IMR-90 (cell line): ENCODE measurements at regions not wholly inside any gene's neighbourhood (a gene's known extent, or its start where the extent isn't known, plus 50 kb on each side); places are given as distances from the start of the nearest gene placed in this dataset.

Source experiments
- ATAC-seq: fragments of 200-7000 bp; cut with Tn5 transposase; 2 replicates; pipeline ENCODE4 v1.9.1; 2020; ENCODE audit warnings: low read depth, mild to moderate bottlenecking, moderate library complexity
- BruUV-seq: library from RNA; stranded (reverse); fragments of 400-500 nt; replicated peaks from 2 replicates; lab custom pipeline; 2021; lab: Mats Ljungman, UMichigan
- CTCF ChIA-PET: fragments of 300-600 bp; formaldehyde crosslinking; extraction: SDS; loops from one replicate; lab custom pipeline; 2021; ENCODE audit warnings: antibody characterized with exemption; lab: Yijun Ruan, JAX
- POLR2A ChIA-PET: fragments of 300-600 bp; sonication (Branson Sonifier 250); formaldehyde crosslinking; loops from one replicate; lab custom pipeline; 2022; ENCODE audit warnings: antibody characterized with exemption; ENCODE audit not compliant: unreplicated experiment; lab: Charles Lee
- DNase-seq: peaks from one replicate; pipeline ENCODE4 v3.0.0; 2013
- H2AFZ ChIP-seq: replicated peaks from 2 replicates; pipeline ENCODE3; 2013; ENCODE audit warnings: low read length, mild to moderate bottlenecking; ENCODE audit not compliant: poor library complexity
- H2AK5ac ChIP-seq: 2 replicates; pipeline ENCODE4 v1.6.1; 2013; ENCODE audit warnings: low read depth, low read length, inconsistent platforms
- H2AK9ac ChIP-seq: replicated peaks from 2 replicates; pipeline ENCODE3; 2013; ENCODE audit warnings: mild to moderate bottlenecking, low read depth, low read length, moderate library complexity; ENCODE audit not compliant: poor library complexity
- H2BK120ac ChIP-seq: 2 replicates; pipeline ENCODE4 v1.6.1; 2013; ENCODE audit warnings: low read depth, low read length, inconsistent platforms
- H2BK15ac ChIP-seq: 3 replicates; pipeline ENCODE4 v1.6.1; 2013; ENCODE audit warnings: low read depth, low read length, inconsistent platforms
- H2BK20ac ChIP-seq: 2 replicates; pipeline ENCODE4 v1.6.1; 2013; ENCODE audit warnings: low read depth, mild to moderate bottlenecking, inconsistent platforms, low read length, moderate library complexity
- H2BK5ac ChIP-seq: 2 replicates; pipeline ENCODE4 v1.6.1; 2013; ENCODE audit warnings: mild to moderate bottlenecking, low read depth, low read length, inconsistent platforms; ENCODE audit not compliant: poor library complexity, severe bottlenecking
- H3K14ac ChIP-seq: replicated peaks from 2 replicates; pipeline ENCODE4 v1.6.1; 2013; ENCODE audit warnings: low read depth, low read length, inconsistent platforms
- H3K18ac ChIP-seq: 2 replicates; pipeline ENCODE4 v1.6.1; 2013; ENCODE audit warnings: low read depth, low read length, control low read depth
- H3K23ac ChIP-seq: 2 replicates; pipeline ENCODE4 v1.6.1; 2013; ENCODE audit warnings: low read depth, low read length, inconsistent platforms
- H3K27ac ChIP-seq: 2 replicates; pipeline ENCODE4 v1.5.1; 2013; ENCODE audit warnings: mild to moderate bottlenecking, control low read depth, low read length; ENCODE audit not compliant: insufficient read depth
- H3K27me3 ChIP-seq: 2 replicates; pipeline ENCODE4 v1.6.1; 2013; ENCODE audit warnings: low read length; ENCODE audit not compliant: control insufficient read depth, insufficient read depth
- H3K36me3 ChIP-seq: 2 replicates; pipeline ENCODE4 v1.6.1; 2013; ENCODE audit warnings: low read length, mixed read lengths; ENCODE audit not compliant: control insufficient read depth, insufficient read depth
- H3K4ac ChIP-seq: 2 replicates; pipeline ENCODE4 v1.6.1; 2013; ENCODE audit warnings: low read depth, low read length, inconsistent platforms
- H3K4me1 ChIP-seq: 2 replicates; pipeline ENCODE4 v1.6.1; 2013; ENCODE audit warnings: low read length, mixed read lengths; ENCODE audit not compliant: control insufficient read depth, insufficient read depth
- H3K4me2 ChIP-seq: 2 replicates; pipeline ENCODE4 v1.6.1; 2013; ENCODE audit warnings: low read depth, mild to moderate bottlenecking, control low read depth, low read length, moderate library complexity
- H3K4me3 ChIP-seq: 2 replicates; pipeline ENCODE4 v1.5.1; 2013; ENCODE audit warnings: low read depth, mild to moderate bottlenecking, control low read depth, low read length, moderate library complexity; ENCODE audit not compliant: insufficient read depth
- H3K56ac ChIP-seq: 2 replicates; pipeline ENCODE4 v1.6.1; 2013; ENCODE audit warnings: low read length, inconsistent platforms; ENCODE audit not compliant: insufficient read depth; ENCODE audit errors: extremely low read depth
- H3K79me1 ChIP-seq, 2 experiments: 2 replicates each; pipeline ENCODE4 v1.6.1; 2013; ENCODE audit warnings: low read length in 2 of 2, inconsistent platforms in 1 of 2, low read depth in 1 of 2
- H3K9ac ChIP-seq: 2 replicates; pipeline ENCODE4 v1.6.1; 2013; ENCODE audit warnings: low read depth, low read length, control low read depth
- H3K9me1 ChIP-seq: 2 replicates; pipeline ENCODE4 v1.6.1; 2013; ENCODE audit warnings: low read length, inconsistent platforms; ENCODE audit not compliant: insufficient read depth
- H3K9me3 ChIP-seq: 2 replicates; pipeline ENCODE4 v1.6.1; 2013; ENCODE audit warnings: low read length; ENCODE audit not compliant: control insufficient read depth, insufficient read depth
- H4K20me1 ChIP-seq: 2 replicates; pipeline ENCODE4 v1.6.1; 2013; ENCODE audit warnings: low read length, inconsistent platforms; ENCODE audit not compliant: insufficient read depth
- H4K5ac ChIP-seq: 2 replicates; pipeline ENCODE4 v1.6.1; 2013; ENCODE audit warnings: mild to moderate bottlenecking, low read depth, low read length, control low read depth
- H4K8ac ChIP-seq, 2 experiments: 2 replicates each; pipeline ENCODE4 v1.6.1; 2013; ENCODE audit warnings: low read depth in 2 of 2, low read length in 2 of 2, control low read depth in 1 of 2, inconsistent platforms in 1 of 2
- H4K91ac ChIP-seq: 2 replicates; pipeline ENCODE4 v1.6.1; 2013; ENCODE audit warnings: low read depth, low read length, inconsistent platforms; ENCODE audit not compliant: insufficient read depth
- BHLHE40 ChIP-seq: fragments of 150-350 bp; IDR thresholded peaks from 2 replicates; pipeline ENCODE4 v1.6.1; 2016; ENCODE audit warnings: mild to moderate bottlenecking, low read depth, low read length
- CEBPB ChIP-seq: IDR thresholded peaks from 2 replicates; pipeline ENCODE4 v1.6.1; 2012; ENCODE audit warnings: low read depth, low read length, improper control_type of control experiment
- CHD1 ChIP-seq: IDR thresholded peaks from 2 replicates; pipeline ENCODE4 v1.6.1; 2012; ENCODE audit warnings: low read depth, low read length, improper control_type of control experiment
- CTCF ChIP-seq: conservative IDR thresholded peaks from 2 replicates; pipeline ENCODE4 v1.5.1; 2012; ENCODE audit warnings: mild to moderate bottlenecking, low read depth, low read length, improper control_type of control experiment
- ELK1 ChIP-seq: fragments of 150-350 bp; IDR thresholded peaks from 2 replicates; pipeline ENCODE4 v1.6.1; 2016; ENCODE audit warnings: low read depth, mild to moderate bottlenecking, low read length, moderate library complexity, borderline replicate concordance
- FOS ChIP-seq: fragments of 150-350 bp; IDR thresholded peaks from 2 replicates; pipeline ENCODE4 v1.6.1; 2016; ENCODE audit warnings: low read depth, low read length
- MAFK ChIP-seq: IDR thresholded peaks from 2 replicates; pipeline ENCODE4 v1.6.1; 2012; ENCODE audit warnings: low read depth, low read length, improper control_type of control experiment
- MAZ ChIP-seq: IDR thresholded peaks from 2 replicates; pipeline ENCODE4 v1.6.1; 2012; ENCODE audit warnings: low read depth, mild to moderate bottlenecking, low read length, improper control_type of control experiment, moderate library complexity, borderline replicate concordance
- MXI1 ChIP-seq: IDR thresholded peaks from 2 replicates; pipeline ENCODE4 v1.6.1; 2012; ENCODE audit warnings: low read depth, mild to moderate bottlenecking, low read length, moderate library complexity, borderline replicate concordance
- NFE2L2 ChIP-seq: fragments of 150-350 bp; IDR thresholded peaks from 2 replicates; pipeline ENCODE4 v1.6.1; 2016; ENCODE audit warnings: low read depth, mild to moderate bottlenecking, low read length
- POLR2A ChIP-seq: IDR thresholded peaks from 2 replicates; pipeline ENCODE4 v1.6.1; 2012; ENCODE audit warnings: mild to moderate bottlenecking, low read depth, low read length
- RAD21 ChIP-seq: IDR thresholded peaks from 2 replicates; pipeline ENCODE4 v1.6.1; 2012; ENCODE audit warnings: low read length, improper control_type of control experiment
- RCOR1 ChIP-seq: IDR thresholded peaks from 2 replicates; pipeline ENCODE4 v1.6.1; 2012; ENCODE audit warnings: mild to moderate bottlenecking, low read length, improper control_type of control experiment; ENCODE audit not compliant: insufficient replicate concordance
- RFX5 ChIP-seq: IDR thresholded peaks from 2 replicates; pipeline ENCODE4 v1.8.0; 2012; ENCODE audit warnings: low read depth, mild to moderate bottlenecking, low read length, moderate library complexity
- SMC3 ChIP-seq: fragments of 150-350 bp; IDR thresholded peaks from 2 replicates; pipeline ENCODE4 v1.6.1; 2016; ENCODE audit warnings: low read depth, mild to moderate bottlenecking, antibody characterized with exemption, low read length, moderate library complexity
- WGBS, 2 experiments: methylation state at CpG; one replicate each; pipeline versions ENCODE4 v1.1.5 to v1.1.7; 2013; ENCODE audit warnings: missing lambda C conversion rate in 2 of 2; ENCODE audit not compliant: insufficient read length in 1 of 2; ENCODE audit errors: extremely low coverage in 2 of 2; 5-methylcytosine and 5-hydroxymethylcytosine counted together
- dilution Hi-C: fragments of 300-500 bp; cut with HindIII; formaldehyde crosslinking; loops from one replicate; pipeline ENCODE4 v1.14.3; 2018; ENCODE audit warnings: low sequenced_read_pairs; ENCODE audit not compliant: unreplicated experiment
- in situ Hi-C: fragments of 300-500 bp; cut with MboI; formaldehyde crosslinking; loops from 3 replicates; pipeline ENCODE4 v1.14.3; 2019; ENCODE audit warnings: low sequenced_read_pairs, inconsistent platforms, mixed read lengths
- intact Hi-C: fragments of 100-400 bp; cut with micrococcal nuclease; formaldehyde crosslinking; loops from 2 replicates; pipeline ENCODE4 v1.10.0; 2022
- TF ChIP-seq, protein P1 (sequence below): fragments of 150-350 bp; IDR thresholded peaks from 2 replicates; pipeline ENCODE4 v1.6.1; 2017; ENCODE audit warnings: mild to moderate bottlenecking, antibody characterized with exemption, low read length, low read depth

- ChIA-PET CTCF (interaction anchor here (0.6 to 1.0 kb wide), 2 partner anchors 11 to 16 kb away, joined by 3 read pairs; no protein-coding TSS in a partner anchor), POLR2A (no interaction called here)
- no peak overlapping the region for H3K4ac ChIP-seq
These were observed 161.0 kb upstream of the CRY1 start for GRCh38 chr12:107254258-107254856.

More at GRCh38 chr12:107254258-107254856, 161.0 kb upstream of the CRY1 start:
- H3K9me3 ChIP-seq, result peaks cover 7% of the 10 kb centered on the region
- no peaks in the 10 kb centered on the region for H4K20me1 ChIP-seq
- no peak overlapping the region for H4K8ac ChIP-seq
- dilution Hi-C loops, result no loop called here
- H2AK9ac ChIP-seq, result no peak overlapping the region
- H3K27ac ChIP-seq, result no peak overlapping the region
- intact Hi-C loops, result no loop called here
- no peak overlapping the region for H3K23ac ChIP-seq
- H2BK120ac ChIP-seq, result no peak overlapping the region
- no peak overlapping the region for H2BK15ac ChIP-seq
- in situ Hi-C loops, result no loop called here
- H3K79me1 ChIP-seq, result no peaks in the 10 kb centered on the region
- no peak overlapping the region for H3K9ac ChIP-seq
- ATAC-seq (no peak), DNase-seq (no peak)
- H3K18ac ChIP-seq, result no peak overlapping the region
- H3K4me2 ChIP-seq, result no peak overlapping the region
- H3K4me3 ChIP-seq, result no peak overlapping the region
- no peak overlapping the region for H2AK5ac ChIP-seq
- H2BK5ac ChIP-seq, result no peak overlapping the region
- no peak overlapping the region for H2BK20ac ChIP-seq
- peaks cover 5% of the 10 kb centered on the region for H3K27me3 ChIP-seq
- no peak overlapping the region for H3K14ac ChIP-seq
- H3K56ac ChIP-seq, result no peak overlapping the region
- TF ChIP-seq SMC3, result no peak
- TF ChIP-seq MAFK, result no peak
- no peak for TF ChIP-seq MXI1
- TF ChIP-seq RCOR1, result no peak
- TF ChIP-seq NFE2L2, result no peak
- TF ChIP-seq BHLHE40, result no peak
- no peak for TF ChIP-seq POLR2A
- TF ChIP-seq, protein P1, sequence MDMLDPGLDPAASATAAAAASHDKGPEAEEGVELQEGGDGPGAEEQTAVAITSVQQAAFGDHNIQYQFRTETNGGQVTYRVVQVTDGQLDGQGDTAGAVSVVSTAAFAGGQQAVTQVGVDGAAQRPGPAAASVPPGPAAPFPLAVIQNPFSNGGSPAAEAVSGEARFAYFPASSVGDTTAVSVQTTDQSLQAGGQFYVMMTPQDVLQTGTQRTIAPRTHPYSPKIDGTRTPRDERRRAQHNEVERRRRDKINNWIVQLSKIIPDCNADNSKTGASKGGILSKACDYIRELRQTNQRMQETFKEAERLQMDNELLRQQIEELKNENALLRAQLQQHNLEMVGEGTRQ, result no peak
- no peak for TF ChIP-seq CEBPB
- TF ChIP-seq RFX5, result no peak
- no peak for TF ChIP-seq CTCF
- no peak for TF ChIP-seq ELK1
- TF ChIP-seq MAZ, result no peak
- no peak for TF ChIP-seq RAD21
- TF ChIP-seq FOS, result no peak
- no peak for TF ChIP-seq CHD1
- H4K5ac ChIP-seq, result no peak overlapping the region
- H3K9me1 ChIP-seq, result no peaks in the 10 kb centered on the region
- no peaks in the 10 kb centered on the region for H3K4me1 ChIP-seq
- no peaks in the 10 kb centered on the region for H3K36me3 ChIP-seq
- no peak overlapping the region for H4K91ac ChIP-seq
- 87% methylated on average over 3 of the region's 5 CpGs; no CpG with 5 or more reads in 1 of the 2 experiments for WGBS, 2 experiments
- H2AFZ ChIP-seq, result no peak overlapping the region
- BruUV-seq, result no TSS peak
